GM12865 (cell line): ENCODE measurements at regions not wholly inside any gene's neighbourhood (a gene's known extent, or its start where the extent isn't known, plus 50 kb on each side); places are given as distances from the start of the nearest gene placed in this dataset.

ENCODE experiments used
- DNase-seq: peaks from one replicate; pipeline ENCODE4 v3.0.0; 2010; ENCODE audit warnings: low read depth
- H3K4me3 ChIP-seq: 2 replicates; pipeline ENCODE4 v1.5.1; 2011; ENCODE audit warnings: mild to moderate bottlenecking, low read depth, low read length, control low read depth
- CTCF ChIP-seq: IDR thresholded peaks from 2 replicates; pipeline ENCODE4 v1.5.1; 2011; ENCODE audit warnings: low read length, control low read depth, low read depth, inconsistent platforms; ENCODE audit not compliant: insufficient read depth; ENCODE audit errors: missing control alignments

GRCh38 chr2:145076085-145076484, 556.2 kb upstream of the ZEB2 start:
- DNase-seq = no peak
- TF ChIP-seq CTCF = no peak

GRCh38 chr2:145075454-145076062, 555.6 kb upstream of the ZEB2 start:
- no peak for DNase-seq
- no peak for TF ChIP-seq CTCF
- no peak overlapping the region for H3K4me3 ChIP-seq

More at GRCh38 chr2:145076085-145076484, 556.2 kb upstream of the ZEB2 start:
- H3K4me3 ChIP-seq = no peak overlapping the region

- no peak overlapping the region for H3K4me3 ChIP-seq
- no peak for TF ChIP-seq CTCF
- no peak for DNase-seq
Observed at GRCh38 chr2:145070703-145071102, 550.8 kb upstream of the ZEB2 start.

GRCh38 chr2:145068509-145068908, 548.6 kb upstream of the ZEB2 start:
- DNase-seq = no peak
- H3K4me3 ChIP-seq = no peak overlapping the region

GRCh38 chr2:145067549-145068030, 547.7 kb upstream of the ZEB2 start:
- TF ChIP-seq CTCF = no peak
- no peak for DNase-seq

More at GRCh38 chr2:145068509-145068908, 548.6 kb upstream of the ZEB2 start:
- TF ChIP-seq CTCF = no peak

GRCh38 chr2:145066856-145067548, 547.1 kb upstream of the ZEB2 start:
- DNase-seq = no peak
- TF ChIP-seq CTCF = no peak
- H3K4me3 ChIP-seq = no peak overlapping the region

More at GRCh38 chr2:145067549-145068030, 547.7 kb upstream of the ZEB2 start:
- H3K4me3 ChIP-seq = no peak overlapping the region
